PC-9 (cell line): ENCODE measurements at regions not wholly inside any gene's neighbourhood (a gene's known extent, or its start where the extent isn't known, plus 50 kb on each side); places are given as distances from the start of the nearest gene placed in this dataset.

Source experiments
- CTCF ChIP-seq: fragments of 200-600 bp; sonication (generic); conservative IDR thresholded peaks from 2 replicates; pipeline ENCODE4 v1.6.1; 2017; ENCODE audit warnings: mixed run types, antibody characterized with exemption, mild to moderate bottlenecking, moderate library complexity
- EZH2 ChIP-seq: fragments of 200-600 bp; sonication (generic); IDR thresholded peaks from 2 replicates; pipeline ENCODE4 v1.8.0; 2017; ENCODE audit warnings: antibody characterized with exemption, low read depth

GRCh38 chr2:215751200-215751910 is 262.0 kb downstream of the MREG start:
- no peak for TF ChIP-seq CTCF
- no peak for TF ChIP-seq EZH2
